PC-3 (cell line): ENCODE measurements at regions not wholly inside any gene's neighbourhood (a gene's known extent, or its start where the extent isn't known, plus 50 kb on each side); places are given as distances from the start of the nearest gene placed in this dataset.
"Not testable (repeated sequence)": the region's sequence is repeated elsewhere in the genome, so short reads cannot be mapped to it uniquely, and the experiment has no call there.

Source experiments
- EZH2 ChIP-seq: fragments of 300-600 bp; sonication (generic); IDR thresholded peaks from one replicate; pipeline ENCODE4 v1.6.1; 2017; ENCODE audit warnings: antibody characterized with exemption, mild to moderate bottlenecking, low read length; ENCODE audit not compliant: unreplicated experiment
- TF ChIP-seq, protein P1 (sequence below): fragments of 300-600 bp; sonication (generic); conservative IDR thresholded peaks from 2 replicates; pipeline ENCODE4 v1.5.1; 2017; ENCODE audit warnings: antibody characterized with exemption, low read depth, mild to moderate bottlenecking, low read length

DNA sequence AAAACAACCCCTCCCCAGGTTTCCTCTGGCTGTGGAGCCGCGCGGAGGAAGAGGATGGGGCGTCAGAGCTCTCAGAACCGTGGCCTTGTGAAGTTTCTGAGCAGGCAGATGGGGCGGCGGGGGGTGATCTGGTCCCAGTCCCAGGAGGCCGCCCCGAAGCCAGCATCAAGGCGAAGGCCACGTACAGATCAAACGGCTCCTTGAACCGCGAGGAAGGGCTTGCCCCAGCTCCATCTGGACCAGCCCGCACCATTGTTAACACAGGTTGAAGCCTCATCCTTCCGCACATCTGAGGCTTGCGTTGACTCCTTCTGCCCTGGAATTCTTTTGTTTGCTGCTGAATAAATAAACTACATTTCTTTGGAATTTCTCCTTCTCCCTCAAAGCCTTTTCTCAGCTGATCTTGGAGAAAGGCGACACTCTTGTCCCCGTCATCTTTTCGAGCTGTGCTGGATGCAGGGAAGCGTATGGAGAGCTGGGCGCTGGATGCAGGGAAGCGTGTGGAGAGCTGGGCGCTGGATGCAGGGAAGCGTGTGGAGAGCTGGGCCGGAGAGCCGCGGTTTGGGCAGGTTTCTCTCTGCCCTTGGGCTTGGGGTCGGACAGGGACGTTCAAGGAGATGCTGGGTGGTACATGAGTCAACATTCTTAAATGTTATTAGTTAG, 53.6 kb upstream of the METTL9 start:
- TF ChIP-seq, protein P1, sequence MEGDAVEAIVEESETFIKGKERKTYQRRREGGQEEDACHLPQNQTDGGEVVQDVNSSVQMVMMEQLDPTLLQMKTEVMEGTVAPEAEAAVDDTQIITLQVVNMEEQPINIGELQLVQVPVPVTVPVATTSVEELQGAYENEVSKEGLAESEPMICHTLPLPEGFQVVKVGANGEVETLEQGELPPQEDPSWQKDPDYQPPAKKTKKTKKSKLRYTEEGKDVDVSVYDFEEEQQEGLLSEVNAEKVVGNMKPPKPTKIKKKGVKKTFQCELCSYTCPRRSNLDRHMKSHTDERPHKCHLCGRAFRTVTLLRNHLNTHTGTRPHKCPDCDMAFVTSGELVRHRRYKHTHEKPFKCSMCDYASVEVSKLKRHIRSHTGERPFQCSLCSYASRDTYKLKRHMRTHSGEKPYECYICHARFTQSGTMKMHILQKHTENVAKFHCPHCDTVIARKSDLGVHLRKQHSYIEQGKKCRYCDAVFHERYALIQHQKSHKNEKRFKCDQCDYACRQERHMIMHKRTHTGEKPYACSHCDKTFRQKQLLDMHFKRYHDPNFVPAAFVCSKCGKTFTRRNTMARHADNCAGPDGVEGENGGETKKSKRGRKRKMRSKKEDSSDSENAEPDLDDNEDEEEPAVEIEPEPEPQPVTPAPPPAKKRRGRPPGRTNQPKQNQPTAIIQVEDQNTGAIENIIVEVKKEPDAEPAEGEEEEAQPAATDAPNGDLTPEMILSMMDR = not testable (repeated sequence)
- TF ChIP-seq EZH2 = not testable (repeated sequence)
